GM19463 (cell line): ENCODE measurements at regions not wholly inside any gene's neighbourhood (a gene's known extent, or its start where the extent isn't known, plus 50 kb on each side); places are given as distances from the start of the nearest gene placed in this dataset.
"Not testable (repeated sequence)": the region's sequence is repeated elsewhere in the genome, so short reads cannot be mapped to it uniquely, and the experiment has no call there.

Source experiments
- ATAC-seq: cut with Tn5 transposase; IDR thresholded peaks from one replicate; pipeline ENCODE4 v1.9.1; 2021; ENCODE audit warnings: mild to moderate bottlenecking, moderate library complexity; ENCODE audit not compliant: unreplicated experiment

- ATAC-seq = no peak
Measured at GRCh38 chr1:212155219-212155618, 119.7 kb downstream of the DTL start.

GRCh38 chr1:212157252-212157651 lies 121.7 kb downstream of the DTL start:
- ATAC-seq = no peak

GRCh38 chr1:212158912-212159796 lies 123.6 kb downstream of the DTL start:
- ATAC-seq = peak; percentile 53

GRCh38 chr1:212161231-212161781 lies 123.9 kb upstream of the PPP2R5A start:
- ATAC-seq = no peak

- peak; percentile 46 for ATAC-seq
Measured at GRCh38 chr1:212162635-212163034, 122.6 kb upstream of the PPP2R5A start.

- ATAC-seq = no peak
Measured at GRCh38 chr1:212164095-212164872, 120.9 kb upstream of the PPP2R5A start.

GRCh38 chr1:212166244-212166643 lies 119.0 kb upstream of the PPP2R5A start:
- no peak for ATAC-seq

GRCh38 chr1:212166644-212167043 lies 118.6 kb upstream of the PPP2R5A start:
- ATAC-seq = no peak

GRCh38 chr1:212167098-212167497 lies 118.1 kb upstream of the PPP2R5A start:
- ATAC-seq = no peak

- no peak for ATAC-seq
Measured at GRCh38 chr1:212173567-212173966, 111.6 kb upstream of the PPP2R5A start.

- ATAC-seq = not testable (repeated sequence)
Measured at GRCh38 chr1:212174295-212174694, 110.9 kb upstream of the PPP2R5A start.

GRCh38 chr1:212177542-212177941 lies 107.7 kb upstream of the PPP2R5A start:
- ATAC-seq = no peak

- no peak for ATAC-seq
Measured at GRCh38 chr1:212178851-212179250, 106.4 kb upstream of the PPP2R5A start.

GRCh38 chr1:212179394-212180076 lies 105.7 kb upstream of the PPP2R5A start:
- ATAC-seq = no peak

- ATAC-seq = no peak
Measured at GRCh38 chr1:212181015-212181882, 104.0 kb upstream of the PPP2R5A start.

- no peak for ATAC-seq
Measured at GRCh38 chr1:212182171-212182570, 103.0 kb upstream of the PPP2R5A start.

- ATAC-seq = no peak
Measured at GRCh38 chr1:212182579-212182978, 102.6 kb upstream of the PPP2R5A start.

- peak; percentile 99 for ATAC-seq
Measured at GRCh38 chr1:212186427-212187207, 98.6 kb upstream of the PPP2R5A start.

- no peak for ATAC-seq
Measured at GRCh38 chr1:212188599-212189351, 96.4 kb upstream of the PPP2R5A start.
